Small intestine (tissue), 7 donors: ENCODE measurements at regions not wholly inside any gene's neighbourhood (a gene's known extent, or its start where the extent isn't known, plus 50 kb on each side); places are given as distances from the start of the nearest gene placed in this dataset.
A peak's percentile ranks its signal among the peaks of the same experiment; 100 is the strongest.

ENCODE experiments used
- DNase-seq, 2 donors: peaks; one replicate each; pipeline versions ENCODE4 v3.0.0 to v3.0.0-alpha.2; 2013
- FAIRE-seq: peaks from 2 replicates; lab custom pipeline; 2012; peaks lifted over from hg19 to GRCh38; lab: Jason Lieb, UNC
- H3K27ac ChIP-seq, 3 donors: one replicate each; pipeline ENCODE4 v1.5.1; 2013; ENCODE audit warnings: low read length in 2 of 3, mild to moderate bottlenecking in 2 of 3, control low read depth in 1 of 3, inconsistent platforms in 1 of 3, low read depth in 1 of 3, moderate library complexity in 1 of 3
- H3K27me3 ChIP-seq, 3 donors: one replicate each; pipeline ENCODE4 v1.6.1; 2013; ENCODE audit warnings: low read length in 3 of 3, inconsistent platforms in 1 of 3; ENCODE audit not compliant: control insufficient read depth in 3 of 3, insufficient read depth in 3 of 3
- H3K36me3 ChIP-seq, 3 donors: one replicate each; pipeline ENCODE4 v1.6.1; 2013; ENCODE audit warnings: low read length in 3 of 3, inconsistent platforms in 1 of 3, low read depth in 1 of 3, mild to moderate bottlenecking in 1 of 3, moderate library complexity in 1 of 3; ENCODE audit not compliant: control insufficient read depth in 3 of 3, insufficient read depth in 2 of 3
- H3K4me1 ChIP-seq, 3 donors: one replicate each; pipeline ENCODE4 v1.6.1; 2013; ENCODE audit warnings: low read length in 2 of 3, inconsistent platforms in 1 of 3, low read depth in 1 of 3, mild to moderate bottlenecking in 1 of 3, moderate library complexity in 1 of 3; ENCODE audit not compliant: control insufficient read depth in 3 of 3, insufficient read depth in 2 of 3
- H3K4me3 ChIP-seq, 3 donors: one replicate each; pipeline ENCODE4 v1.5.1; 2013; ENCODE audit warnings: low read length in 3 of 3, control low read depth in 1 of 3, inconsistent platforms in 1 of 3, low read depth in 1 of 3, mild to moderate bottlenecking in 1 of 3, moderate library complexity in 1 of 3
- H3K9me3 ChIP-seq, 2 donors: one replicate each; pipeline ENCODE4 v1.6.1; 2013; ENCODE audit warnings: low read depth in 1 of 2, low read length in 1 of 2; ENCODE audit not compliant: control insufficient read depth in 2 of 2, insufficient read depth in 1 of 2
- WGBS, 3 donors: extraction: QIAGEN DNeasy Blood & Tissue Kit; methylation state at CpG; one replicate each; pipeline ENCODE4 v1.1.7; 2013; 5-methylcytosine and 5-hydroxymethylcytosine counted together
- donor health status: healthy with polysubstance abuse.
- donor health status: control.
- donor health status: control.
- donor health status: Bipolar disorder and iron deficiency.
- donor health status: healthy.

DNA sequence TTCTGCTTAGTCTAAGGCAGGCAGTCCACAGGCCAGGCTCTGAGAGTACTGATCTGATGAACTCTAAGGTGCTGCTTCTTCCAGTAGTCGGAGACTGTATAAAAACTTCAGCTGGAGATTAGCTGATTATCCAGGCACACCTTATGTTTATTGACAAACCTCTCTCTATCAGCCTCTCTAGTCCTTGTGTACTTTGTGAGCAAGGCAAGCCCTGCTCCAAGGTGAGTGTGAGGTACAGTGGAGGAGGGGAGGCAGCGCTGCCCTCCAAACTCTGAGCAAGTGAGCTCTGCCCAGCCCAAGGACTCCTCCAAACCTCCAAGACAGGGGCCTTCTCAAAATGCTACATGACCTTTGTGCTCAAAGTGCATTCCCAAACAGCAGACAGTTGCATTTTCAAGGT is 95.9 kb upstream of the CDKN3 start:
- H3K4me1 ChIP-seq, result peaks cover 0 to 4% (median 3%) of the 10 kb centered on the region in 3 donors
- no peak overlapping the region for H3K27ac ChIP-seq
- FAIRE-seq (no peak), DNase-seq (peak; percentile 42 to 64)
- WGBS, 3 donors, result 24 to 66% (median 51%) methylated on average over 2 of the region's 2 CpGs
- no peaks in the 10 kb centered on the region for H3K9me3 ChIP-seq
- H3K4me3 ChIP-seq, result no peak overlapping the region
- no peaks in the 10 kb centered on the region for H3K36me3 ChIP-seq
- no peaks in the 10 kb centered on the region for H3K27me3 ChIP-seq

DNA sequence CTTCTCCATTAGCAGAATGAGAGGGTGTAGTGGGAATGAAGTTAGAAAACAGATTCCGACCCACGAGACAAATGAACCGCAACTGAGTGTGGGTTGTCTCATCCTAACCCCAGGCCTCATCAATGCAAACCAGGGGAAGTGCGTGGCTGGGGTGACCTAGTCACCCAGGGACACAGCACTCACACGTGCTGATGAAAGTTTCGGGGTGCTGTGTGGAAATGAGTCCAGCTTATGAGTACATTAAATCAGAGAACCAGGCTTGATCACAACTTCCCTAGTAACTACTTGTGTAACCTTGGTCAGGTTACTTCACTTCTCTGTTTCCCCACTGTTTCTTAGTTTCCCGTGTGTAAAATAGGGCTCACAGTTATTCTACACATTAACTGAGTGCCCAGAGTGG is 95.4 kb upstream of the CDKN3 start:
- FAIRE-seq (no peak), DNase-seq (no peak)
- no peak overlapping the region for H3K4me3 ChIP-seq
- H3K9me3 ChIP-seq, result no peaks in the 10 kb centered on the region
- H3K36me3 ChIP-seq, result no peaks in the 10 kb centered on the region
- peaks cover 0 to 4% (median 3%) of the 10 kb centered on the region in 3 donors for H3K4me1 ChIP-seq
- no peak overlapping the region for H3K27ac ChIP-seq
- WGBS, 3 donors, result 65 to 80% (median 68%) methylated on average over 7 of the region's 7 CpGs
- H3K27me3 ChIP-seq, result no peaks in the 10 kb centered on the region

DNA sequence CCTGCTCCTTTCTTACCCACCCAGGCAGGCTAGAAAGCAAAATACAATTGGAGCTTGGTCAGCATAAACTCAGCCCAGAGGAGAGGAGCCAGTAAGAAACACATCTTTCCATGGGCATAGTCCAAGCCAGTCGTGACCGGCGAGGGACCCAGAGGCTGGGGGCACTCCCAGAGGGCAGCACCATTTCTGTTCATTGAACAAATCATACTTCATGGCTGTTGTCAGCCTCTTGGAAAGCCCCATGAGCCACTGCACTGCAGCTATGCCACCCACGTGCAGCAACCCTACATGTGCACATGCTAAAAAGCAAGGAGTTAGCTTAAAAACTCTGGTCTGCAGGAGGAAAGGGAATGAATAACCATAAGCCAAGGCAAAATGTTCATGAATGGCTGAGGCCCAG is 90.0 kb upstream of the CDKN3 start:
- no peaks in the 10 kb centered on the region for H3K4me1 ChIP-seq
- 62 to 73% (median 71%) methylated on average over 4 of the region's 4 CpGs for WGBS, 3 donors
- no peaks in the 10 kb centered on the region for H3K36me3 ChIP-seq
- H3K4me3 ChIP-seq, result no peak overlapping the region
- FAIRE-seq (no peak), DNase-seq (no peak)
- H3K9me3 ChIP-seq, result no peaks in the 10 kb centered on the region
- no peaks in the 10 kb centered on the region for H3K27me3 ChIP-seq
- H3K27ac ChIP-seq, result no peak overlapping the region

DNA sequence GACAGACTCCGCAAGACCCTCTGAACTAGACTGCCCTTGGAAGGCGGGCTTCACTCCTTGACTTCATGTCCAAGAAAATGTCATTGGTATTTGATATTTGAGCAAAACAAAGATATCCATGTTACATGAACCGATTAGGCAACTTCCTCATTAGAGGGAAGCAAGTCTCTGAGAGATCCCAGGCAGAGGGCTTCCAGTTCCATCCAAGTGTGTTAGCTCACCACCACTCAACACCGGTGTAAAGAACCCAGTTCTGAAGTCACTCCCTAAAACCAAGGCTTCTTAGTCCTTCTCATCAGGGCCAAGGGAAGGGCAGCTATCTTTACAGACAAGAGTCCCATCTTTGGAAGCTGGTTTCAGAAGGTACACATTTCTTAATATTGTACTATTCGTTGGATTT is 87.2 kb upstream of the CDKN3 start:
- H3K36me3 ChIP-seq, result no peaks in the 10 kb centered on the region
- no peaks in the 10 kb centered on the region for H3K4me1 ChIP-seq
- no peak overlapping the region for H3K27ac ChIP-seq
- no peaks in the 10 kb centered on the region for H3K9me3 ChIP-seq
- DNase-seq (no peak), FAIRE-seq (no peak)
- H3K27me3 ChIP-seq, result no peaks in the 10 kb centered on the region
- WGBS, 3 donors, result 79 to 91% (median 81%) methylated on average over 5 of the region's 5 CpGs
- no peak overlapping the region for H3K4me3 ChIP-seq

DNA sequence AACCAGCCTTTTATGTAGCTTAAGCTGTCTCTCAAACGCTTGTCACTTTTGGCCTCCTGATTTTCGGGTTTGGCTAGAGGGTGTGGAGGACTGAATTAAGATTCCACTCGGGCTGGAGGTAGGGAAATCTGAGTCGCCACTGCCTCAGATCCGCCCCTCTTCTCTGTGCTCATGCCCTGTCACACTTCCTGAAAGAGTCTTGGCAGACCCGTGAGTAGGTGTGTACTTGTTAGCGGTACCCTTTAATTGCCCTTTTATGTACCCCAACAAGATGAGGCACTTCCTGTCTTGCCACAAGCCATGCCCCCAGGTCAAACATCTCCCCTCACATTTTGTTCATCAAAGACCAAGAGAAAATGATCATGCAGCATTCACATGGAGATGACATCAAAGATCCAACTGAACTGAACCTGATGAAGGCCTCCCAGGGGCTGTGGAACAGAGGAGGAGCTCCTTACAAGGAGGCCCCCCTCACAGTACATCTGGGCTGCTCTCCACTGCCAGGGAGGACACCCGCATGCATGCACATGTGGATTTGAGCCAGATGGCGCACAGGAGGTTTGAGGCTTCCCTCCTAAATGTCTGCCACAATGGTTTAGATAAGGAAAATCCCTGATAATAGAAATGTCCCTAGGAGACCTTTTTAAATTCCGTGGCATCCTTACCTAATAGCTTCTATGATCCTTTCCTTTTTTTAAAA is 86.5 kb upstream of the CDKN3 start:
- FAIRE-seq (no peak), DNase-seq (no peak)
- 41 to 77% (median 54%) methylated on average over 10 of the region's 10 CpGs for WGBS, 3 donors
- no peak overlapping the region for H3K4me3 ChIP-seq
- H3K27me3 ChIP-seq, result no peaks in the 10 kb centered on the region
- H3K9me3 ChIP-seq, result no peaks in the 10 kb centered on the region
- H3K27ac ChIP-seq, result no peak overlapping the region
- H3K36me3 ChIP-seq, result no peaks in the 10 kb centered on the region
- no peaks in the 10 kb centered on the region for H3K4me1 ChIP-seq

DNA sequence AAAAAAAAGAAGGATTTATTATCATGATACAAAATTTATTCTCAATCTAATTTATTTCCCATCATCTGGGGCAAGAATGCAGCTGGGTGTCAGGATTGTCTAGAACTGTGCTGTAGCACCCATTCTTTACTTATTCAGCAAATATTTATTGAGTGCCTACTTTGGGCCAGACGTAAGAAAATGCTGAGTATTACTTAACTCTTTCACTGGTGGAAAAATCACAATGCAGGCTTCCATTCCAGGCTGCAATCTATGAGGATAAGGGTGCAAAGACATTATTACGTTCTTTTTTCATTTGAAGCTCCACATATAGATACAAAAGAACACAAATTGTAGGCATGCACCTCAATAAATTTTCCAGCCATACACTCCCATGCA is 86.0 kb upstream of the CDKN3 start:
- Histone ChIP-seq H3K9me3 (no peaks in the 10 kb centered on the region), H3K27me3 (no peaks in the 10 kb centered on the region), H3K4me1 (no peaks in the 10 kb centered on the region), H3K36me3 (no peaks in the 10 kb centered on the region), H3K4me3 (no peak overlapping the region), H3K27ac (no peak overlapping the region)
- no peak for FAIRE-seq
- WGBS, 3 donors, result 70 to 88% (median 83%) methylated on average over 2 of the region's 2 CpGs
- DNase-seq, result no peak

DNA sequence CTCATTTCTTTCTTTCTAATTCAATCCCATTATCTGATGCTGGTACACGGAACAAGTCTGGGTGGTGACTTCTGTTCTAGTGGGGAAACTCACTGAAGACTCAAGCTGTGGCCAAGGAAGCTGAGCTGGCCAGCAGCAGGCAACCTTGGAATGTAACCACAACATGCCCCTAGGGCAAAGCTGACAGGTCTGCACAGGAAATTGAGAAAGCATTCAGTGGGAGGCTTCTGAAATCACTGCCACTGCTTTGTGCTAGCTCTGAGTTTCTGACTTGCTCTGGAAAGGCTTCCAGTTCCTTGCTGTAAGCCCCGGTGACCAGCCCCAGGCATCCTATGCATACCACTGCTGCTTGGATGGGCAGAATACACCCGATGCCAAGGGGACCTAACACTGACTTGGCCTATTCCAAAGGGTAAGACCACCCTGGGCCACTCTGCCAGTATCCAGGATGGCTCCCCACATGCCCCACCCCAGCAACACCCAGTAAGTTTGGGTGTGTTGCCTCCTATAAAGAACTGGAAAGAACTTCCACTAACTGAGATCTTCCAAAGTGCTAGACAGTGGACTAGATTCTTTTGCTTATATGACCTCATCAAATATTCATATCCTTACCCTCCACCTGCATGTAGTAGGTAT is 84.5 kb upstream of the CDKN3 start:
- DNase-seq (no peak), FAIRE-seq (no peak)
- 66 to 85% (median 75%) methylated on average over 3 of the region's 3 CpGs for WGBS, 3 donors
- Histone ChIP-seq H3K9me3 (no peaks in the 10 kb centered on the region), H3K4me3 (no peak overlapping the region), H3K27me3 (no peaks in the 10 kb centered on the region), H3K4me1 (no peaks in the 10 kb centered on the region), H3K36me3 (no peaks in the 10 kb centered on the region), H3K27ac (no peak overlapping the region)

DNA sequence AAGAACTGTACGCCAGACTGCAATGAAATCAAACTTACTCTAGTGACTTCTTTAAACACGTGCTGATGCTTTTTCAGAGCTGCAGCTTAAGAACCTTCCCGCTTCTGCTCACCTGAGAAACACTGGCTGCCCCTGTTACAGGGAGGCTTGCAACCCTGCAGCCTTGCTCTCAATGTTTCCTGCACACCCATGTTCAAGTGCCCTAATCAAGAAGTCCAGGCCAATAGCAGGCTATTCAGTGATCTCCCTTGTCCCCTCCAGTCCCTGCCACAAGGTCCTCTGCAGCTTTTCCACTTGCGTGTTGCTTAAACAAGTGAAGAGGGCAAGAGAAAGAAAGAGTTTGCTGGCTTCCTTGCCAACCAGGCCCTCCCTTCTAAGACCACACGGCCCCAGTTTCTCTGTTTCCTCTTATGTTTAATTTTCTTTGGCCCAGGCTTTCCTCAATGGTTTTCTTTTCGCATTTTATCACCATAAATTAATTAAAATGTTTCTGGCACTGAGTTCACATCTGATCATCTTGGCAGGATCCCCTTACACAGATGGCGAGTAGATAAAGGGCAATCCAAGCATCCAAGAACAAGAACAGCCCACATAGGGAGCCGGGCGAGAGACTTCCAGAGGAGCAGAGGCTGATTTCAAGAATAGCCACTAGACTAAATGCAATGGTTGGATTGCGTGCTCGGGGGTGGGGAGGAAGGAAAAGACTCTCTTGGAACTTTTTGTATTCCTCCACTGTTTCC is 82.3 kb upstream of the CDKN3 start:
- no peaks in the 10 kb centered on the region for H3K9me3 ChIP-seq
- no peak for FAIRE-seq
- no peaks in the 10 kb centered on the region for H3K4me1 ChIP-seq
- H3K36me3 ChIP-seq, result no peaks in the 10 kb centered on the region
- no peak overlapping the region for H3K4me3 ChIP-seq
- 80 to 85% (median 82%) methylated on average over 11 of the region's 11 CpGs for WGBS, 3 donors
- no peak overlapping the region for H3K27ac ChIP-seq
- no peaks in the 10 kb centered on the region for H3K27me3 ChIP-seq
- DNase-seq, result no peak
